RWPE2 (cell line): ENCODE measurements at regions not wholly inside any gene's neighbourhood (a gene's known extent, or its start where the extent isn't known, plus 50 kb on each side); places are given as distances from the start of the nearest gene placed in this dataset.

Experiments
- ATAC-seq: fragments of 200-7000 bp; cut with Tn5 transposase; 3 replicates; pipeline ENCODE4 v1.9.1; 2021; ENCODE audit warnings: low read depth
- DNase-seq: peaks from one replicate; pipeline ENCODE4 v3.0.0-alpha.2; 2020; ENCODE audit warnings: low spot score
- H3K27ac ChIP-seq: fragments of 450-650 bp; 2 replicates; pipeline ENCODE4 v1.5.1; 2017; ENCODE audit warnings: mild to moderate bottlenecking; ENCODE audit not compliant: poor library complexity, severe bottlenecking
- H3K27me3 ChIP-seq: fragments of 250-450 bp; sonication (Bioruptor Pico); 2 replicates; pipeline ENCODE4 v1.5.1; 2021; ENCODE audit warnings: mild to moderate bottlenecking, moderate library complexity; ENCODE audit not compliant: insufficient read depth, poor library complexity, severe bottlenecking
- H3K36me3 ChIP-seq: fragments of 250-450 bp; sonication (Bioruptor Pico); 2 replicates; pipeline ENCODE4 v1.5.1; 2020; ENCODE audit warnings: low read depth, mild to moderate bottlenecking, moderate library complexity
- H3K4me1 ChIP-seq: fragments of 250-450 bp; sonication (Bioruptor Pico); 2 replicates; pipeline ENCODE4 v1.5.1; 2021; ENCODE audit warnings: mild to moderate bottlenecking, moderate library complexity; ENCODE audit not compliant: insufficient read depth, poor library complexity, severe bottlenecking
- H3K4me3 ChIP-seq: fragments of 250-450 bp; sonication (Bioruptor Pico); 2 replicates; pipeline ENCODE4 v1.5.1; 2021; ENCODE audit warnings: mild to moderate bottlenecking, moderate library complexity; ENCODE audit not compliant: severe bottlenecking
- H3K9me3 ChIP-seq: fragments of 250-450 bp; sonication (Bioruptor Pico); 2 replicates; pipeline ENCODE4 v1.5.1; 2021; ENCODE audit warnings: mild to moderate bottlenecking, moderate library complexity; ENCODE audit not compliant: severe bottlenecking
- CTCF ChIP-seq: fragments of 450-650 bp; IDR thresholded peaks from one replicate; pipeline ENCODE4 v1.5.1; 2017; ENCODE audit warnings: mild to moderate bottlenecking, moderate library complexity; ENCODE audit not compliant: poor library complexity, severe bottlenecking

DNA sequence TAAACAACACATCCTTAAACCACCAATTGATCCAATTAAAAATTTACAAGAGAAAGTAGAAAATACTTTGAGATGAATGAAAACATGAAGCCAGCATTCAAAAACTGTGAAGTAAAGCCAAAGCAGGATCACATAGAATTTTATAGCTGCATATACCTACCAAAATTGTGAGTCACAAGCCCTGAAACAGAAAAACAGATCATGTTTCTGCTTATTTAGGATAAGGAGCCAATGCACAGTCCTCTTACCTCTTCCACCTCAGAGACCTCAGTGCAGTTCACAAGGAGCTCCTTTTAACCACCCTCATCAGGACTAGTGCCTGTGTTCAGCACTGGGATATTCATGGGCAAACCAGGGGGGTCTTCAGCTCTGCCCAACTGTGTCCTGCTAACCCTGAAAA is 386.7 kb downstream of the TECRL start:
- DNase-seq (no peak), ATAC-seq (no peak)
- no peak overlapping the region for H3K4me3 ChIP-seq
- no peaks in the 10 kb centered on the region for H3K4me1 ChIP-seq
- H3K27me3 ChIP-seq = no peaks in the 10 kb centered on the region
- TF ChIP-seq CTCF = no peak
- H3K27ac ChIP-seq = no peak overlapping the region
- H3K36me3 ChIP-seq = no peaks in the 10 kb centered on the region
- no peaks in the 10 kb centered on the region for H3K9me3 ChIP-seq

- ATAC-seq (no peak), DNase-seq (no peak)
- H3K4me1 ChIP-seq = no peaks in the 10 kb centered on the region
- H3K36me3 ChIP-seq = no peaks in the 10 kb centered on the region
- H3K27ac ChIP-seq = no peak overlapping the region
- H3K4me3 ChIP-seq = no peak overlapping the region
- no peaks in the 10 kb centered on the region for H3K27me3 ChIP-seq
- no peaks in the 10 kb centered on the region for H3K9me3 ChIP-seq
- no peak for TF ChIP-seq CTCF
These were observed 392.4 kb downstream of the TECRL start for GRCh38 chr4:64016893-64017292.

- no peaks in the 10 kb centered on the region for H3K36me3 ChIP-seq
- ATAC-seq (no peak), DNase-seq (no peak)
- H3K9me3 ChIP-seq = no peaks in the 10 kb centered on the region
- no peaks in the 10 kb centered on the region for H3K4me1 ChIP-seq
- H3K27me3 ChIP-seq = no peaks in the 10 kb centered on the region
- no peak overlapping the region for H3K27ac ChIP-seq
- TF ChIP-seq CTCF = no peak
- H3K4me3 ChIP-seq = no peak overlapping the region
These were observed 394.6 kb downstream of the TECRL start for GRCh38 chr4:64014647-64015046.

GRCh38 chr4:64001229-64001898 is 407.9 kb downstream of the TECRL start:
- no peak overlapping the region for H3K27ac ChIP-seq
- ATAC-seq (no peak), DNase-seq (no peak)
- no peaks in the 10 kb centered on the region for H3K36me3 ChIP-seq
- H3K9me3 ChIP-seq = no peaks in the 10 kb centered on the region
- TF ChIP-seq CTCF = no peak
- H3K4me1 ChIP-seq = no peaks in the 10 kb centered on the region
- no peaks in the 10 kb centered on the region for H3K27me3 ChIP-seq
- no peak overlapping the region for H3K4me3 ChIP-seq

DNA sequence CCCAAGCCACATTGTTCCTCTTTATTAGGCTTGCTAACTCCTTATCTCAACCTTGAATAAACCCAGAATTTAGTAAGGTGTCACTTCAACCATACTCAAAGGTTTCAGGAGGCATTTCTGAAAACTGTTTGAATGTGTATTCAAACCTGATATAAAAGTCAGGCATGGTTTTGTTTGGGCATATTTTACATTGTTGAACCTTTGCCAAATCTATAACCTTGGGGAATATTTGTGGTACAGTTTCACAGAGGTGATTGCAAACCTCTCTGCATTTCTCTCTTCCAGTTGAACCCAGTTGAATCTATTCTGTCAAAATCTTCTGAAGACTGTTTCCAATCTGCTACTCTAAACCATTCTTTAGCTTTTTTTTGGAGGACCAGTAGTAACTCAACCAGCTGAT is 409.0 kb downstream of the TECRL start:
- H3K27ac ChIP-seq = no peak overlapping the region
- DNase-seq = no peak
- no peaks in the 10 kb centered on the region for H3K27me3 ChIP-seq
- H3K36me3 ChIP-seq = no peaks in the 10 kb centered on the region
- no peak overlapping the region for H3K4me3 ChIP-seq
- H3K4me1 ChIP-seq = no peaks in the 10 kb centered on the region
- H3K9me3 ChIP-seq = no peaks in the 10 kb centered on the region
- no peak for TF ChIP-seq CTCF
- no peak for ATAC-seq
